ENCODE measurements at regions not wholly inside any gene's neighbourhood (a gene's known extent, or its start where the extent isn't known, plus 50 kb on each side); places are given as distances from the start of the nearest gene placed in this dataset.

DNA sequence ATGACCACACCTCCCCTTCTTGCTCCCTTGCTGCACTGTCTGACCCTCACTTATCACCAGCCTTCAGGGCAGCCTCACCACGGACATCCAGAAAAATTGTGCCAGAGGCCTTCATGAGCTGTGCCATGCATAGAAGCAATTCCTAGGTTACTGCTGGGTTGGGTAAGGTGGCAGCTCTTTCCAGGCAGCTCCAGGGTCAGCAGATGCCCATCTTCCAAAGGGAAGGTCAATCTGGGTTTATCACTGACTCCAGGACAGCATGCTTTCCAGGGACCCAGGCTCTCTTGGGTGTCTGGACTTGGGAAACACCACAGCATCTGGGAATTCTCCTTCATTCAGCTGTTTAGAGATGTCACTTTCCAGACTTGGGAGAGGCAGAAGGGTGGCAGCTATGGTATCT lies 188.9 kb upstream of the CXCL12 start:
- TF ChIP-seq, protein P1, sequence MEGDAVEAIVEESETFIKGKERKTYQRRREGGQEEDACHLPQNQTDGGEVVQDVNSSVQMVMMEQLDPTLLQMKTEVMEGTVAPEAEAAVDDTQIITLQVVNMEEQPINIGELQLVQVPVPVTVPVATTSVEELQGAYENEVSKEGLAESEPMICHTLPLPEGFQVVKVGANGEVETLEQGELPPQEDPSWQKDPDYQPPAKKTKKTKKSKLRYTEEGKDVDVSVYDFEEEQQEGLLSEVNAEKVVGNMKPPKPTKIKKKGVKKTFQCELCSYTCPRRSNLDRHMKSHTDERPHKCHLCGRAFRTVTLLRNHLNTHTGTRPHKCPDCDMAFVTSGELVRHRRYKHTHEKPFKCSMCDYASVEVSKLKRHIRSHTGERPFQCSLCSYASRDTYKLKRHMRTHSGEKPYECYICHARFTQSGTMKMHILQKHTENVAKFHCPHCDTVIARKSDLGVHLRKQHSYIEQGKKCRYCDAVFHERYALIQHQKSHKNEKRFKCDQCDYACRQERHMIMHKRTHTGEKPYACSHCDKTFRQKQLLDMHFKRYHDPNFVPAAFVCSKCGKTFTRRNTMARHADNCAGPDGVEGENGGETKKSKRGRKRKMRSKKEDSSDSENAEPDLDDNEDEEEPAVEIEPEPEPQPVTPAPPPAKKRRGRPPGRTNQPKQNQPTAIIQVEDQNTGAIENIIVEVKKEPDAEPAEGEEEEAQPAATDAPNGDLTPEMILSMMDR (IDR thresholded peaks at IDR 0.05), result no peak
- no peak for TF ChIP-seq POLR2AphosphoS5 (IDR thresholded peaks at IDR 0.05; ENCODE audit: insufficient read depth in 1 of 2, low read depth in 1 of 2)

All from vagina (tissue), 2 donors.